ENCODE measurements at regions not wholly inside any gene's neighbourhood (a gene's known extent, or its start where the extent isn't known, plus 50 kb on each side); places are given as distances from the start of the nearest gene placed in this dataset.
"Not testable (repeated sequence)": the region's sequence is repeated elsewhere in the genome, so short reads cannot be mapped to it uniquely, and the experiment has no call there.

DNA sequence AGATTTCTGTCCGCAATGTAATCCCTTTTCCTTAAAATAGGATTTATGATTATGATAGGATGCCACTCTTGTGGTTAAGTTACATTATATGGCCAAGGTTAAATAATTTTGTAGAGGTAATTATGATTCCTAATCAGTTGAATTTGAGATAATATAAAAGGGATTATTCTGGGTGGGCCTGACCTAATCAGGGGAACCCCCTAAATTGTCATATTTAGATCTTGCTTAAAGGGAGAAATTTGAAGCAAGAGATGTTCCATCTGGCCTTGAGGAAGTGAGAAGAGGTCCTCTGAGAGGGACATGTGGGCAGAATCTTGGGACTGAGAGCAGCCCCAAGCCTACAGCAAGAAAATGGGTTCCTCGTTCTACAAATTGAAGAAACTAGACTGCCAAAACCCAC, 1550.1 kb upstream of the TENM4 start:
- DNase-seq = no peak

DNA sequence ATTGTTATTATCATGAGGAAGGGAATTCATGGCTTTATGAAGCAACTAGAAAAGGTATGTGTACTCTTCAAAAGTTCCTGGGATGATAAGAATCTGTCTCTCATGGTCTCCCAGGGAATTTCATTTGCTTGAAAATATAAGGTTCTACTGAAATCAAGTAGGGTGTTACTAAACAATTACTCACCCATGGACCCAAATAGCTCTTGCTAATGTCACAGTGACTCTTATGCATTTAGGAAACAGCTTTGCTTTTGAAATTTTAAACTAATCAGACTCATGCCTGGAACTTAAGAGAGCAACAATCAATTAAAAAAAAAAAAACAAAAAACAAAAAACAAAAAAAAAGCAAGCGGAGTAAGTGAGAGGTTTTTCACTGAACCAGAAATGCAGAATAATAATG, 1546.3 kb upstream of the TENM4 start:
- no peak for DNase-seq

DNA sequence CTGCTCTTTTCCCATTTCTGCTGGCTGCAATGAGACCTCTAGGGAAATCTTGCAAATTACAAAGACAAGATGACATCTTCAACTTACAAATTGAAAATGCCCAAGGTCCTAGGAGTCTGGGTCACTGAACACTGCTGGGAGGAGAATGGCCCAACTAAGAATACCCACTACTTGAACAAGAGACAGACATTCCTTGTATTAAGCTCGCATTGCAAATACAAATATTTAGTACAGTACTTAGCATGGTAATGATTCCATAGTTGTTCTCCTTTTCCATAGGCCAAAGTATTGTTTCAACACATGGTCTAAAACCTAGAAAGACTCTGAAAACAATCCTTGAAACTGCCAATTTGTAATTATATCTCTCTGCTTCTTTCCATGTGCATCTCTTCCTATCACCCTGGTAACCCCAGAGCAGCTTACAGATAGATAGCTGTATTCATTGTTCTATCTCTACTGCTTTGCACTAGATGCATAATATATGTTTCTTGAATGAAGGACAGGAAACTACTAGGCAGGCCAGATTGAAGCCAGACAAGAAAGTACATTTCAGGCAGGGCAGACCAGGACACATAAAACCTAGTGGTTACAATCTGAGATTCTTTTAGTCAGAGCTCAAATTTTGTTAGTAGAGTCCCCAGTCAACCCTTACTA, 1545.7 kb upstream of the TENM4 start:
- DNase-seq = no peak

DNA sequence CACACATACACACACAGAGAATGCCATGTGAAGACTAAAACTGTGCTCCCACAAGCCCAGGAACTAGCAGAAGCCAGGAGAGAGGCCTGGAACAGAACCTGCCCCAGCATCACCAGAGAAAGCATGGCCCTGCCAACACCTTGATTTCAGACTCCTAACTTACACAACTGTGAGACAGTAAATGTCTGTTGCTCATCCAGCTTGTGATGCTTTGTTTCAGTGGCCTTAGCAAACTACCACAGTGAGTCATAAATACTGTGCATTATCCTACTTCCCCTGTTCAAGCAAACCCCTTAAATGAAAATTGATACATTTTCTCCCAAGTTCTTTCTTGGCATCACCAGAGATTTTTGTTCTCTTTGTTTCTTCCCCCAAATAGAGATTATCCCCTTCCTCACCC, 1539.4 kb upstream of the TENM4 start:
- no peak for DNase-seq

DNA sequence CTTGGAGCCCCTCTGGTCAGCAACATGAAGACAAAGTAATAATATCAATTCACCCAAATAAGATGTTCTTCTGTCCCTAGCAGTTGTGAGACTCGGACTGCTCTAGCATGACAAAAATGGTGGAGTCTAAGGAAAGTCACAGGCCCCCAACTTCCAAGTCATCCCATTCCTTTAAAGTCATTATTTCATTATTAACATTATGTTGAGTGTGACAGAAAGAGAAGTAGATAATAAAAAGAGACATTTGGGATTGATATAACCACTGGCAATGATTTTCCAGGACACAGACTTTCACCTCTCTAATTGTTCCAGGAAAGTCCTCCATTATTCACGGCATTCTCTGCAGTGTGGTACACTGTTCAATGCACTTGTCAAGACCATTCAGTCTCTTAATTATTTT, 1533.0 kb upstream of the TENM4 start:
- no peak for DNase-seq

DNA sequence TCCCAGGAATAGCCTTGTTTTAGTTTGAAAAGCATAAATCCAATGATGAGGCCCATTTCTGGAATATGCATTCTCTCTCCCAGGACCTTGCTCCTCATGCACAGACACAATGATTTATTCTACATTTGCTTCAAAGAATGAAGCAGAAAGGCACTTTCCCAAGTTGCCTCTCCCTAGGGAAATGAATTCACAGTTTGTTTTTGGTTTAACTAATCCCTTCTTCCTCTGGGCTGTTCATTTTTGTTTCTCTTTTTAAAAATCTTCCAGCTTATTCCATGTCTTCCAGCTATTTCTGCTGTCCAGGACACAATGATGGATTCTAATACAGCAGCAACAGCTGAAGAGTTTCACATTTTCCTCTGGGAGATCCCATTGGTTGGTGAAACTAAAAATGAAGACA, 1529.2 kb upstream of the TENM4 start:
- DNase-seq = no peak

DNA sequence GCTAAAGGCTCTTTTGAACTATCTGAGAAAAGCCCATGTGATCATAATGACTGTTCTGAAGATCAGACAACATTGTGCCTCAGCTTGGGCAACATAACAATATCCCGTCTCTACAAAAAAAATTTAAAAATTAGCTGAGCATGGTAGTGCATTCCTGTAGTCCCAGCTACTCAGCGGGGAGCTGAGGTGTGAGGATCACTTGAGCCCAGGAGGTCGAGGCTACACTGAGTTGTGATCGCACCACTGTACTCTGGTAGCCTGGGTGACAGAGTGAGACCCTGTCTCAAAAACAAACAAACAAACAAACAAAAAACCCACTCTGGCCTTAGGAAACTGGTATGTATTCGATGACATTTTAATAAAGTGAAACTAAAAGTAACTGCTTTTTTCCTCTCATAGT, 1526.8 kb upstream of the TENM4 start:
- no peak for DNase-seq

DNA sequence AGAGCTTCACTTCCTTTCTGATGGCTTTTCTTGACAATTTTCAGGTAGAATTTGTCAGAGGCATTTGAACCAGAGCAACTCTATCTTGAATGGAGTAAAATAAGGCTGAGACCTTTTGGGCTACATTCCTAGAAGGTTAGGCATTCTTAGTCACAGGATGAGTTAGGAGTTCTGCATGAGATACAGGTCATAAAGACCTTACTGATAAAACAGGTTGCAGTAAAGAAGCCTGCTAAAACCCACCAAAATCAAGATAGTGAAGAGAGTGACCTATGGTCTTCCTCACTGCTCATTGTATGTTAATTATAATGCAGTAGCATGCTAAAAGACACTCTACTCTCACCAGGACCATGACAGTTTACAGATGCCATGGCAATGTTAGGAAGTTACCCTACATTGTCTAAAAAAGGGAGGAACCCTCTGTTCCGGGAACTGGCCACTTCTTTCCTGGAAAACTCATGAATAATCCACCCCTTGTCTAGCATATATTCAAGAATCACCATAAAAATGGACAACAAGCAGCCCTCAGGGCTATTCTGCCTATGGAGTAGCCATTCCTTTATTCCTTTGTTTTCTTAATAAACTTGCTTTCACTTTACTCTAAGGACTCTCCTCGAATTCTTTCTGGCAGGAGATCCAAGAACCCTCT, 1519.7 kb upstream of the TENM4 start:
- no peak for DNase-seq

DNA sequence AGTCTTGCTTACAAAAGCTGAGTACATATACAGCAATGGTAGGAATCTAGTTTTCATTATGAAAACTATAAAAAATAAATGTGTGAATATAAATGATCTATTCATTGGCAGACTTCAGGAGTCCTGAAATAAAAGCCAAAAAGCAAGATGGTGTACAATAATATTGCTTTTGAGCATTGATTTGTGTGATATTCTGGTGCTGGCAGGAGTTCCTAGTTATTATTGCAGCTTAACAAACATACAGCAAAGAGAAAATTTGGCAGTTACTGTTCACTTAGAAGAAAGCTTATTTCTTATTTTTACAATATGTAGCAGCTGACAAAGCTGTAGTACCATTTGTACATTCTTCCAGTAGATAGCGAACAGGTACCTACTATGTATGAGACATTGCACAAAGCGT, 1518.9 kb upstream of the TENM4 start:
- DNase-seq = no peak

DNA sequence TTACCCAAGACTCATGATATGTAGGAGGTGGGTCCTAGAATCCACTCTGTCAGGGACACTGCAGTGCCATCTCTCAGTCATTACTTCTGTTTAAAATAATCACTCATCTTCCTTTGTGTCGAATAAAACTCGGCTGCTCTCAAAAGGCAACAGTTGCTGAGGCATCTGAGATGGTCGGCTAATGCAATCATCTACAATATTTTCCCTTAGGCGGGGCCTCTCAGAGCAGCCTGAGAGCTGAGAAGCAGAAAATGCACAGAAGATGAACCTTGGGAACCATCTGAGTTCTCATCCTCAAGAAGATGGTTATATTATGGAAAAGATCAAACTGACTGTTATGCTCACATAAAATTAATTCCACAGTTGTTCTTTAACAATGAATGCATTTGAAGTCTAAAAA, 1518.2 kb upstream of the TENM4 start:
- DNase-seq = no peak

DNA sequence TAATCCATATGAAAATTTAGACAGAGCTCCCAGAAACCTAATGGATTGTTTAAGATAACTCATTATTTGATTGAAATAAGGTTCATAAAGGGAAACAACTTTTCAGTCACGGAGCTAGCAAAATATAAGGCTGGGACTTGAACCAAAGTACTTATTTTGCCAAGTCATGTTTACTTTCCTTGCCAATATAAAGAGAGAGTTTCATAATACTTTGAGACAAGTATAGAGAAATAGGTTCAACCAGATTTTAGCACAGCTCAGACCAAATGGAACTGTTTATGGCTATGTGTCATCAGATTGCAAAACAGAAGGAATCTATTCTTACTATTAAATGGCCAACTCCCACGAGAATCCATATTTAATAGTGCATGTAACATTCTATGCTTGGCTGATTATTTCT, 1517.5 kb upstream of the TENM4 start:
- no peak for DNase-seq

DNA sequence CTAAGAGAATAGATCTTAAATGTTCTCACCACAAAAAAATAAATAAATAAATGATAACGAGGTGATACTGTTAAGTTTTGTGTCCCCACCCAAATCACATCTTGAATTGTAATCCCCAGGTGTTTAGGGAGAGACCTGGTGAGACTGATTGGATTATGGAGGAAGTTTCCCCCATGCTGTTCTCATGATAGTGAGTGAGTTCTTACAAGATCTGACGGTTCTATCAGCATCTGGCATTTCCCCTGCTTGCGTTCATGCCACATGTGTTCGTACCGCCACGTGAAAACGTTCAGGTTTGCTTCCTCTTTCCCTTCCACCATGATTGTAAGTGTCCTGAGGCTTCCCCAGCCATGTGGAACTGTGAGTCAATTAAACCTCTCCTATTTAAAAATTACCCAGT, 1514.8 kb upstream of the TENM4 start:
- no peak for DNase-seq

DNA sequence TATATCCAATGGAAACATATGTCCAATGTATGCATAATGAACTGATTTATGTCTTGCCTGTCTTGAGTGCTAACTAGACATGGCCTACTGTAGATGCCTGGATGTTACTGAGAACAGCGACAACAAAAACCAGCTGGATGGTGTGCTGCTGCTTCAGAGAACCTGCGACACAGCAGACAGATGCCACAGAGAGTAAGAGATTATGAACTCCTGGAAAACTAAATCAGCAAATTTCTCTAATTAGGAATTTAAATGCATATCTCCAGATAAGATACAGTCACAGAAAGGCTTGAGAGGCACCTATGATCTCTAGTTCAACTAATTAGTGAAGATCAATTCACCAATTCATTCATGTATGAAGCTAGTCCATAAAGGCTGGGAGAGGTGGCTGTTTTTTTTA, 1508.0 kb upstream of the TENM4 start:
- no peak for DNase-seq

DNA sequence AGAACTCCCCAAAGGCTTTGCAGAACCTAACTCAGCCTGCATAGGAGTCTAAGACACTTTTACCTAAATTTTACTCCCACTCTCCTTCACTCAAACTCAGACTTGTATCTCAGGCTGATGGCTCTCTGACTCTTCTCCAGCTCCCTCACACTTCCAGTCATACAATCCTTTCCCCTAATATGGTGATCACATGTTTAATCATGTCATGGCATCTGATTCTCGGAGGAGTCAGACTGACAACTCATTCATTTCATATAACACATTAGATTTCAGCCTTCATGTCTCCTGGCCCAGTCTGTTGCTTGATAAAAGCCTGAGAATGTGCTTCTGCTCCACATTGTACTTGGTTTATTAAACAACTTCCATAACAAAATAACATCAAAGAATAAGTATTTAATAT, 1503.9 kb upstream of the TENM4 start:
- no peak for DNase-seq

DNA sequence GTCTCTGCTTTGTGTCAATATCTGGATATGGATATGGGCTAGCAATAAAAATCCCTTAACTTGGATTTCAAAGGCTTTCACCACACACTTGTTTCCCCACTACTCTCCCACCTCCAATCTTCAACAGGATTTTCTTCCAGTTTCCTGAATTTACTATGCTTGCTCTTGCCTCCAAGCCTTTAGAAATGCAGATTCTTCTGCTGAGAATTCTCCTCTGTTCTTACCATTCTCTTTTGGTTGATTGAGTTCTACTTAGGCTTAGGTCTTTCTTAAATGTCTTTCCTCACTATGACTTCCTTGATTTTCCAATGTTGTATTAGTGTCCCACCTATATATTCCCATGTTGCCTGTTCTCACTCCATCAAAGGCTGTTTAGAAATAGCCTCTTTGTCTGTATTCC, 1502.4 kb upstream of the TENM4 start:
- no peak for DNase-seq

DNA sequence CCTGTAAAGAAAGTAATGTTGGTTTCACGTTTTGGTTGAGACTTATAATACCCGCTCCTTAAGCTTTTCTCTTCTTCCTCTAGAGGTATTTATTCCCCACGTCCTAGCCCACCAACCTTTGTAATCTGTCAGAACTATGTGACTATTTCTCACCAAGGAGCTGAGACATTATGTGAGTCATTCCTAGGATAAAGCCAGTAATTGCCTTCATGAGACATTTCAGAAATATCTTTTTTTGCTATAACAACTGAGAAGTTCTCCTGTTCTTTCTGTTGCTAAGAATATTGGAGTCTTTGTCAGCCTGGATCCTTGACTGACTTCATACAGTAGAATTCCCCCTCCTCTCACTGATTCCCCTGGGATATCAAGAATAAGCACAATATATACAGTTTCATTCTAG, 1497.0 kb upstream of the TENM4 start:
- no peak for DNase-seq

DNA sequence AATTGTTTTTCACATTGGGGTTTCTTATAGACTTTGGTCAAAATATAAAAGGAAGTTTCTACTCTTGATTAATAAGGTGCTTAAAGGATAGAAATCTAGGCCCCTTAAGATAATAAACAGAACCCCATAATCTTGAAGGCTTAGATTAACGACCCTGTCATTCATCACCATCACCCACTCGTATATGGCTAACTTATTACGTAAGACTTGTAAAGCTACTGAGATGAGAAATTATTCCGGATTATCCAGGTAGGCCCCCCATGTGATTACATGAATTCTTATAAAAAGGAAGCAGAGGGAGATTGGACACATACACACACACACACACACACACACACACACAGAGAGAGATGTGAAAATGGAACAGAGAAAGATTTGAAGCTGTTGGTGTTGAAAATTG, 1489.2 kb upstream of the TENM4 start:
- no peak for DNase-seq

DNA sequence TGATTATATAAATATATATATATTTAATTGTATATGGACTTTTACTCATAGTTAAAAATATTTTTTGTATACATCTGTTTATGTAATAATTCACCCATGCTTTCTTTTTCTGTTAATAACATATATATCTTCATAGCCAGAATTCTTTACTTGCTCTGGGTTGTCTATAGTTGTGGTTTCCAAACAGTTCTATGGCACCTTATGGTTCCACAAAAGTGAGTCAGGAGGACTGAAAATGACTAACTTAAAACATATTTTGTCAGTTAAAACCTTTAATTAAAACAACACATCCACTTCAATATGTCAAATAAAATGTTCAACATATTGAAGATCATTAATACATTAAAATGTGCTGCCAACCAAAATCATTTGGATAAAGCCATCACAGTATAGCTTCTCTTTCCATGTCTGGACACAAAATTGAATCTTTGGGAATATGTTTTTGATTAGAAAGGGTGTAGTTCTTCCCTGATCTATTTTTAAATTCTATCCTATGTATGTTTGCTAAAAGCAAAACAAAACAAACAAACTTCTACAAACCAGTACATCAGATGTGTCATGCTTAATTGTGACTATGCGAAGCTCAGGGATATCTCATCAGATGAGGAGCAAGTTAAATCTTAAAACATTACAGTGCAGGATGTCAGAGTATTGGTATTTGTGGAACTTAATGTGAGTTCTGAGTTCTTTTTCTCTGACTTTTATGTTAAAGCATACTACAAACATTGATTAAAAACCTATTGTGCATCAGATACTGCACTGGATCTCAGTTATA, 1488.4 kb upstream of the TENM4 start:
- no peak for DNase-seq

DNA sequence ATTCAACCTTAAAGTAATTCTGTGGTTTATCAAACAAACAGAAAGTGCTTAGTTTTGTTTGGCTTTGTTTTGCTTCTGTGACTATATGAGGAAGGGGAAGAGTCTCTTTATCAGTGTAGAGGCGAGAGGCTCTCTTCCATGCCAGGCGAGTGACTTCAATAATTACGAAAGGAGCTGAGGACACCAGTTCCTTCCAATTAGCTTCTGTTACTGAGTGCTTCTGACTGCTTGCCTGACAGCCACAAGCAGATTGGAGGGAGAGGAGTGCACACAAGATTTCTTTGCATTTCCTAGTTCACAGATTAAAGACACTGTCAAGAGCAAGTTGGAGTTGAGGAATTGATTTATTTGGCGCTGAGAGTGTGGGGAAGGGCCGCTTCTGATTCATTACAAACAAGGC, 1484.5 kb upstream of the TENM4 start:
- no peak for DNase-seq

DNA sequence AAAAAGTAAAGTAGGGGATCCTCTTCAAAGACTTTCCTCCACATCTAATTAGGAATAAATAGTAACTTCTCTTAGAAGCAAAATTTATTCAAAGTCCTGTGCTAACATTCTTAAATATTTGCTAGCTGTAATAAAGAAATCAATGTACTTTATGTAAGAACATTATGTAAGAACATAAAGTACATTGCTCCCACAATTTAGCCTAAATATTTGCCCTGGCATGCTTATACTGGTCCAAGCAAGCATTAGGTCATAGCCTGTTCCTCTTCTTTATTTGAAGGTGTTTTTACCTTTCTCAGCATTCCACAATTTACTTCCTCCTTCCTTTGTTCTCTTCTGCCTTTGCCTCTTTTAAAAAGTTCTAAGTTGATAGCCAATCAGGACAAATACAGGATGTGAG, 1480.5 kb upstream of the TENM4 start:
- DNase-seq = not testable (repeated sequence)

DNA sequence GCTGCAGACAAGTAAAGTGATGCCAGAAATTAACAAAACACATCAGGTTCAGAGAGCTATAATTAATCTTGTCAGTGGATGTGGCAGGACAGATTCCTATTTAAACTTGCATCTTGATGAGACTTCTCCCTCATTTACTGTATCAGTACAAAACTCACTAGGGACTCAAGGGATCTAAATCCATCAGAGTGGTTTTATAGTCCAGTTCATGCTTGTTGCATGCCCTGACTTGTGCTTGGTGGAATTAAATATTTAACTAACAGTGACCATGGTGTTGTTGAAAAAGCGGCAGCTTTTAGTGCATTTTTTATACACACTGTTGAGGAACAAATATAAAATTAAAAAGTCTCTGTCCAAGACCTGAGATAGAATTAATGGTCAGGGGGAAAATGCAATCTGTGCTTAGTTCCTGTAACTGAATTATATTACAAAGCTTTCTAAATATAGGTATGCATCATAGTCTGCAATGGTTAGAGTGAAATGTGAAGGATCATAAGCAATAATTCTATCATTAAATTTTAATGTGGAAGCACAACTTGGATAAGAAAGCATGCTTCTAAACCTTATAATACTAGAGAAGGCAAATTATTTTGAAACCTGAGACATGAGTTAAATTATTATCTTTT, 1475.5 kb upstream of the TENM4 start:
- no peak for DNase-seq

DNA sequence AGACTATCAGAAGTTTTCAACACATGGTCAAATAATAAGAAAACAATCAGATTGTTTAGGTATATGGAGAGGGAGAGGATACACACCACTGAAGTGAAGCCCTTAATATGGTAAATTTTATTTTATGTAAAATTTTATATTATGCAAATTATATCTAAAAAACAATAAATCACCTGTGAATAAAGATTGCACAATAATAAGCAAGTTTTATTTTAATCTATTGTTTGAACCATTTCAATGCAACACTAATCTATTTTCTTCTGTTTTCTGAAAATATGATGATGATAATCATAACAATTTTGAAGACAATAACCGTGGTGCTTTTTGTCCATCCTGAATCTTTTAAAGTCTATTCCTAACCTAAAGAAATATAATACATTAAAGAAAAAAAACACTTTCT, 1473.5 kb upstream of the TENM4 start:
- DNase-seq = no peak

DNA sequence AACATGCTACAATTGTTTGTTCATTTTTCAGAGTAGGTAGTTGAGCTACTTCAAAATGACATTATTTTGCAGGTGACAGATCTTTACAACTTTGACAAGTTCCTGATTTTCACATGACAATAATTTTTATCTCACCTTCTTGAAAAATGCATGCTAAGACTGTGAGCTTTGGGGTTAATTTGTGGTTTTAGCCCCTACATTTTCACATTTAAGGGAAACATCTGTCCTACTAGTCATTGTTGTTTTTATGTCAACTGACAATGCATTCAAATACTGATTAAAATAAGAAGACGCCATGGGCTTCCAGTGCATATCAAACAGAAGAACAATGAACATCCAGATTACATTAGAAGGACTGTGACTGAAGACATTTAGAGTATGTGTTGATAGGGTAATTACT, 1470.8 kb upstream of the TENM4 start:
- DNase-seq = no peak

DNA sequence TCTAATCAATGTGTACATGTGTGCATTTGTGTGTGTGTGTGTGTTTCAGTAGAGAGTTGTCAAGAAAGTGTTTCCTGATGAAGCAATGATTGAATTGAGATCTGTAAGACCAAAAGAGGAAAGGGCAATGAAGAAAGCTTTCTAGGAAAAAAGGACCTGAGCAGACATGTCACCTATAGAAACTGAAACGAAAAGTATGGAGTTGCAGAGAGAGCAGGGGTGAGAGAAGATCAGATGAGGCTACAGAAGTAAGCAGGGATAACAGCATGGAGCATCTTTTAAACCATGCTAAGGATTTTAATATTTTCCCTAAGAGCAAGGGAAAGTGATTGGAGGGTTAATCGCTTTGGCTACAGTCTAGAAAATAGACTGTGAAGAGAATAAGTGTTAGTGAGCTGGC, 1459.4 kb upstream of the TENM4 start:
- no peak for DNase-seq

Measured in midbrain (tissue), 1 donor.